Embryonic facial prominence (tissue), 1 donor: ENCODE measurements at regions not wholly inside any gene's neighbourhood (a gene's known extent, or its start where the extent isn't known, plus 50 kb on each side); places are given as distances from the start of the nearest gene placed in this dataset.

Experiments used
- DNase-seq: peaks from one replicate; pipeline ENCODE4 v3.0.0-alpha.2; 2016; ENCODE audit errors: extremely low spot score

DNA sequence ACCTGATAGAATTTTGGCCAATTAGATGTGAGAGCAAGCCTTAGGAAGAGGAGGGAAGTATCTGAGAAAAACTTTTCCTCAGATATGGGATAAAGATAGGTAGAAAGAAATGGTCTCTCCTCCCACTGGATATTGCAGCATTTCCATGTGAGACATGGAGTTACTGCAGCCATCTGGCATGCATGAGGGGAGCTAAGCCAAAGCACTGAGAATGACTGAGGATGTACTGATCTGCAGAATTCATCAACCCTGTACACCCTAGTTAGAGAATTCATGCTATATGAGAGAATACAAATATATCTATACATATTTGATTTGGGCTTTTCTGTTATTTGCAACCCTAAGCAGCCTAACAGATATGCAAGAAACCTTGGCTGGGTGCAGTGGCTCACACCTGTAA, 52.5 kb upstream of the RPL34 start:
- DNase-seq = no peak

DNA sequence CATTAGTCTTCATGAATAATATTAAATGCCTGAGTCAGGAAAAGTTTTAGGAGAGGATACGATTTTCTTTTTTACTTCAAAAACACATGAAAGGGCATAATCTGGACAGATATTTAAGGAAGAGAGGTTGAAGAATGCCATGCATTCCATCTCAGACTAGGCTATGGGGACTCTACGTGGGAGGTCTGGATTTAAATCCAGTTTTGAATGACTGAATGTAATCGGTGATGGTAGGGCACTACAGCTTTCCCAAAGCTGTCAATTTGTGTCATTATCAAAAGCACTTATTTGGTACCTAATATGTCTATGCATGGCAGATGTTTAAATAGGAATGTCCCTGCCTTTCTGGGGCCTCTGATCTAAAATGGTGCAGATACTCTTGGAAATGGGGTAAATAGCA, 59.3 kb upstream of the RPL34 start:
- DNase-seq = no peak

DNA sequence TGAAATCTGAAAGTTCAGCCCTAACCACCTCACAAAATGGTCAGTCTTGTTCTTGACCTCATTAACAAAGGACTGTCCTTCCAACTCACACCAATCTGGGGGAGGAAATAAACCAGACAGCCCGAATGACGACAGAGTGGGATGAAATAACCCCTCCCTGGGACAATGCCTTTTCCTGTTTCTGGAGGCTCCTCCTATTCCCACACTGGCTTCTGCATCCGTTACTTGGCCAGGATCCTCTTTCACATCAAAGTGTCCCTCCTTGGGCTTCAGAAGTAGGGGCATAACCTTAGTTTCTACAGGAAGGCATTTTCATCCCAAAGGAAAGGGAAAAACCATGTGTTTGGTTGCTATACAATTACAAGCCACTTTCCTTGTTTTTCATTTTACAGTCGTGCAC, 59.8 kb upstream of the RPL34 start:
- no peak for DNase-seq

GRCh38 chr4:108559911-108560310, 60.5 kb upstream of the RPL34 start:
- DNase-seq = no peak

DNA sequence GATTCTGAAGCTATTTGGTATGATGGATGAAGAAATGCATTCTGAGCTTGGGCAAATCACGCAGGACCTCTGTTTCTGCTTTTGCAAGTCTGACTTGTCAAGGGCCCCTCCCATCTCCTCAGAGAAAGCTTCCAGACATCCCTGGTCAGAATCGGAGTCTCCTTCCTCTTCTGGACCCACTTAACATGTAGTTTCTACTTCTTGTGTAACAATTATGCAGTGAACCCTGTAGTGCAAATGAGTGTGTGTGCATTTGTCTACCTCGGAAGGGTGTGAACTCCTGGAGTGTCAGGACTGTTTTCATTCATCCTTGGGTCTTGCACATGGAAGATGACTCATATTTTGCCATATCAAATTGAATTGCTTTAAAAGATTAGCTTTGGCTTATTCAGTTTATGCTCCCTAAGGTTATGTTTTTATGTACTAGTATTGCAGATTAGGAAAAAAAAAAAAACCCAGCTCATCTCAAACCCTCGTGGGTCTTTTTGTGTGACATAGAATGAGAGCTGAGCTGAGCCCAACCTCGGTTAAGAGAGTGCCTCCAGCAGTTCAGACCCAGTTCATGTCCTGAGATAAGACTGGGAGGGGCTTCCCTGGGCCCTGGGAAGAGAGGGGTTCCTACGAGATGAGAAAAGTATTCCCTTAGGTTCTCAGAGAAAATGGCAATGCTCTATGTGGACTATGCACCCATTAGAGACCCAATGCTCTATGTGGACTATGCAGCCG, 61.1 kb upstream of the RPL34 start:
- no peak for DNase-seq

GRCh38 chr4:108556588-108557200, 63.7 kb upstream of the RPL34 start:
- DNase-seq = no peak

GRCh38 chr4:108556166-108556565, 64.2 kb upstream of the RPL34 start:
- DNase-seq = no peak

GRCh38 chr4:108555701-108556100, 64.7 kb upstream of the RPL34 start:
- DNase-seq = no peak

- no peak for DNase-seq
These were observed 72.7 kb upstream of the RPL34 start for GRCh38 chr4:108547682-108548081.

- DNase-seq = no peak
These were observed 73.6 kb upstream of the RPL34 start for GRCh38 chr4:108546728-108547127.

DNA sequence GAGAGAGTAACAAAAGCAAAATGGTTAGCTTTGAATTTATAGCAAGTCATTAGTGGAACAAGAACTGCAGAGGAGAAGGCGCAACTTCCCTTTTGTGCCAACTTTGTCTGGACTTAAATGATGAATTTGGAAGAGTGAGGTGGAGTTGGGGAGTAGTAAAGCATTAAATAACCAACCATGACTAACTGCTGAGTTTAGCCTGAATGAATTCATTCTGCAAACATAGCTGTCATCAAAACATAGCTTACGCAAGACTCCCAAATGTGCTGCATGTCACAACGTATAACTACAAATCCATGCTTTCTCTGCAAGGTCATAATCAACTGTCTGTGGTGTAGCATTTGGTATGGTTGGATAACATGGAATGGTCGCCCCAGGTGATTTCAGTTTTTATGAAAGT, 75.9 kb upstream of the RPL34 start:
- DNase-seq = no peak

- no peak for DNase-seq
These were observed 76.9 kb upstream of the RPL34 start for GRCh38 chr4:108543359-108543968.

DNA sequence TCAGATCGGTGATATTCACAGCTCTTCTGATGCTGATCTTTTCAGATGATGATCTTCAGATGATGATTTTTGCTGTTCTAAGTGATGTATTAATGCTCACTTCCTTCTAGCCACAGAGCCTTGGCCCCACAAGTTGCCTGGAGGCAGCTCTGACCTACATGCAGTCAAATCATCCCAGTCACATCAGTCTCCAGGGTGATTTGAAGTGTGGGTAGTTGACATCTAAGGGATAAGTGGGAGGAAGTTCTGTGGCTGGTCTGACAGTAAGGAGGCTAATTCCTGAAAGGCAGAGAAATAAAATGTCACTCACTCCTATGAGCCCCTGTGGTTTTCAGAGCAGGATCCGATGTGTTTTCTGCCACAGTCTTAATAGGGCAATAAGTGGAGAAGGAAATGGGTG, 79.8 kb upstream of the RPL34 start:
- no peak for DNase-seq

GRCh38 chr4:108536577-108536976, 83.8 kb upstream of the RPL34 start:
- DNase-seq = no peak

DNA sequence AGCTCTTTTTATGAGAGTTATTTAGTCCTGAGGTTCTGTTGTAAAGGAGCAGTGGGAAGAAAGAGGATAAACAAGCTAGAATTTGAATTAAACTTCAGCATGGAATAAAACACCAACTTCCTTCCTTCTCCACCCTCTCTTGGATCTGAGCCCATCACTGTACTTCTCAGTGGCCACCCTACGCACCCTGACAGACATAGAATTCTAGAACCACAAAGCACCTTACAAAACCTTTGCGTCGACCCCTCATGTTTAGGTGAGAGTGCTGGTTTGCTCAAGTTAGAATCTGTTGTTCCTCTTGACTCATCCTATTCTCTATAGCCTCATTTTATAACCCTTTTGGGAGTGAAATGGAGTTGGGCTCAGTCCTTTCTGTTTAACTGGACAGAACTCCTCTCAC, 84.6 kb upstream of the RPL34 start:
- no peak for DNase-seq

GRCh38 chr4:108533876-108534275, 86.5 kb upstream of the RPL34 start:
- DNase-seq = no peak

DNA sequence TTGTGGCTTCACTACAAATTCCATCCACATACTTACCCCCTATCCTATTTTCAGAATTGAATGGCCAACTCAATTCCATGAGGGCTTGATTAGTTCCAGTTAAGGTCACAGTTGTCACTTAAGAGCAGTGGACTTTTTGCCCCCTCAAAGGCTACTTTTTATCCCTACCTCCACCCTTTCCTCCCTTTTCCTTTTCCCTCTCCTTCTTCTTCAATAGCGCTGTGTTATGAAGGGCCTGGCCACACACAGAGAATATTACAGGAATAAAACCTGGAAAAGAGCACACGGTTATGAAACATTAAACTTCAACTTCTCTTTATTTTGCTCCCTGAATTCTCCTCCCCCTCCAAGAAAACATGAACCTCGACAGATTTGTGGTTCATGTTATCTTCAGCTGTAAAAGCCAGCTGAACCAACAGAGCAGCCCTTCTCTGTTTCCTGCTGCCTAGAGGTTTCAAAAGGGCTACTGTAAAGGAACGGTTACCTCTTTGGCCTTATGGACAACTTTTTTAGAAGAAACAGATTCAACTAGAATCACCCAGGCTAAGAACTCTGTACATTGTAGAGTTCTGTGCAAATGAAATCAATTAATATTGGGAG, 87.0 kb upstream of the RPL34 start:
- no peak for DNase-seq

DNA sequence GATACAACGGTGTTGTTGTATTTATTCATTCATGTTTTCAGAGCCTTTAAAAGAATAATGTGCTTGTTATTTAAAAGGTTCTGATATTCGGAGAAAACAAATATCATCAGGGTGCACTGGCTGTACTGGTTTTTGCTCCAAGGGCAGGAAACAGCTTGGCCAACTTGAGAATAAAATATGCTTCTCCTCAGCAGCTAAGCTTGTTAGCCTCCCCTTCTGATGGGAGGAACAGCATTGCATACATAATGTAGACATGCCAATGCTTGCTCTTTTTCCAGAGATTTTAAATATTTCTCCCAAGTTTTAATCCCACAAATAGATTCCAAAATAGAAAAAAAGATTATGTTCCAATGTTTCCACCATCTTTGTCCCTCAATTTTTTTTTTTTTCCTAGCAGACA, 87.6 kb upstream of the RPL34 start:
- no peak for DNase-seq

DNA sequence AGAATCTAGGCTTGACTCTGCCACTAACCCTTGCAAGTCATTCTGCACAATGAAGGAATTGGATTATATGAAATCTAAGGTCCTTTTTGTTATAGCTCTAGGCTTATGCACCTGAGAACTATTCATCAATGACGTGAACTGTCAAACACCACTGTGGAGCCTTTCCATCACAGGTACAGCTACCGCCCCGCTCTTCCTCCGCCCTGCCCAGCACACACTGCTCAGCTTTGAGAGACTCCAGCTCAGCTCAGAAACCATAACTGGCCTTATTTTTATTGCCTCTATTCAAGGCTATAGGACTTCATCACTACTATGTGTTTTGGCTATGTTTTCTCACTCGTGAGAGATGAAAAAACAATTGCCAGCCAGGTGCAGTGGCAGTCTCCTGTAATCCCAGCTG, 88.2 kb upstream of the RPL34 start:
- no peak for DNase-seq

- no peak for DNase-seq
These were observed 88.9 kb upstream of the RPL34 start for GRCh38 chr4:108531461-108531860.

GRCh38 chr4:108529984-108530905, 90.1 kb upstream of the RPL34 start:
- no peak for DNase-seq

GRCh38 chr4:108529102-108529501, 91.3 kb upstream of the RPL34 start:
- DNase-seq = no peak
